ENCODE measurements at regions not wholly inside any gene's neighbourhood (a gene's known extent, or its start where the extent isn't known, plus 50 kb on each side); places are given as distances from the start of the nearest gene placed in this dataset.

- TF ChIP-seq GABPA (IDR thresholded peaks at IDR 0.05; ENCODE audit: low read depth) (no peak), CTCF (IDR thresholded peaks at IDR 0.05; ENCODE audit: insufficient read depth, low read length) (no peak), SPI1 (IDR thresholded peaks at IDR 0.05; ENCODE audit: borderline replicate concordance, low read depth) (no peak), REST (IDR thresholded peaks at IDR 0.05; ENCODE audit: insufficient replicate concordance, low read depth) (no peak), POLR2AphosphoS5 (IDR thresholded peaks at IDR 0.05; ENCODE audit: low read depth) (no peak)
- H3K27me3 ChIP-seq (ENCODE audit: insufficient read depth, poor library complexity, severe bottlenecking): peaks cover 2% of the 10 kb centered on the region
- H3K27ac ChIP-seq (replicated peaks): no peak overlapping the region
- H3K4me3 ChIP-seq (replicated peaks; ENCODE audit: insufficient read depth, low read length): no peak overlapping the region
- DNase-seq (ENCODE audit: low read depth in 1 of 2, low spot score in 1 of 2): no peak
Measured at GRCh38 chr3:157752554-157752953, 249.3 kb upstream of the VEPH1 start.

- DNase-seq (ENCODE audit: low read depth in 1 of 2, low spot score in 1 of 2): no peak
- TF ChIP-seq REST (IDR thresholded peaks at IDR 0.05; ENCODE audit: insufficient replicate concordance, low read depth) (no peak), CTCF (IDR thresholded peaks at IDR 0.05; ENCODE audit: insufficient read depth, low read length) (no peak), GABPA (IDR thresholded peaks at IDR 0.05; ENCODE audit: low read depth) (no peak), SPI1 (IDR thresholded peaks at IDR 0.05; ENCODE audit: borderline replicate concordance, low read depth) (no peak), POLR2AphosphoS5 (IDR thresholded peaks at IDR 0.05; ENCODE audit: low read depth) (no peak)
- Histone ChIP-seq H3K4me3 (replicated peaks; ENCODE audit: insufficient read depth, low read length) (no peak overlapping the region), H3K27ac (replicated peaks) (no peak overlapping the region), H3K27me3 (ENCODE audit: insufficient read depth, poor library complexity, severe bottlenecking) (peaks cover 2% of the 10 kb centered on the region)
Measured at GRCh38 chr3:157751386-157751785, 248.2 kb upstream of the VEPH1 start.

GRCh38 chr3:157746391-157746790 is 243.2 kb upstream of the VEPH1 start:
- DNase-seq (ENCODE audit: low read depth in 1 of 2, low spot score in 1 of 2): no peak
- H3K27me3 ChIP-seq (ENCODE audit: insufficient read depth, poor library complexity, severe bottlenecking): no peaks in the 10 kb centered on the region
- no peak overlapping the region for H3K4me3 ChIP-seq (replicated peaks; ENCODE audit: insufficient read depth, low read length)
- TF ChIP-seq GABPA (IDR thresholded peaks at IDR 0.05; ENCODE audit: low read depth) (no peak), POLR2AphosphoS5 (IDR thresholded peaks at IDR 0.05; ENCODE audit: low read depth) (no peak), SPI1 (IDR thresholded peaks at IDR 0.05; ENCODE audit: borderline replicate concordance, low read depth) (no peak), REST (IDR thresholded peaks at IDR 0.05; ENCODE audit: insufficient replicate concordance, low read depth) (no peak), CTCF (IDR thresholded peaks at IDR 0.05; ENCODE audit: insufficient read depth, low read length) (no peak)
- H3K27ac ChIP-seq (replicated peaks): no peak overlapping the region

Measured in HL-60 (cell line).